ENCODE measurements at regions not wholly inside any gene's neighbourhood (a gene's known extent, or its start where the extent isn't known, plus 50 kb on each side); places are given as distances from the start of the nearest gene placed in this dataset.

DNA sequence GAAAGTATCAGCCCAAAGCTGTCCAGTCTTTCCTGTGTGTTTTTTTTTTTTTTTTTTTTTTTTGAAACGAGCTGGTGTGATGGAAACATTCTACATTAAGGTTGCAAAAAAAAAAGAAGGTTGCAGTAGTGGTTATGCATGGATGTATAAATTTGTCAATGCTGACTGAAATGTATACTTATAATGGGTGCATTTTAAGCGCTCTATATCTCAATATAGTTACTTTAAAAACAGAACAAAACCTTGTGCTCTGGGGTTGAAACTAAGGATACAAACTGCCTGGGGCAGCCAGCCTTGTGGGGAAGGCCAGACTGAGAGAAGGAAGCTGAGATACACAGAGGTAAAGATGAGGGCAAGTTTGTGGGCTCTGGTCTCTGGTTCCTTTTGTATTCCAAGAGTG is 87.3 kb upstream of the RMST start (continued):
- no peak for TF ChIP-seq ZNF266 (tag by site-specific recombination; IDR thresholded peaks at IDR 0.05; ENCODE audit: low read depth)

DNA sequence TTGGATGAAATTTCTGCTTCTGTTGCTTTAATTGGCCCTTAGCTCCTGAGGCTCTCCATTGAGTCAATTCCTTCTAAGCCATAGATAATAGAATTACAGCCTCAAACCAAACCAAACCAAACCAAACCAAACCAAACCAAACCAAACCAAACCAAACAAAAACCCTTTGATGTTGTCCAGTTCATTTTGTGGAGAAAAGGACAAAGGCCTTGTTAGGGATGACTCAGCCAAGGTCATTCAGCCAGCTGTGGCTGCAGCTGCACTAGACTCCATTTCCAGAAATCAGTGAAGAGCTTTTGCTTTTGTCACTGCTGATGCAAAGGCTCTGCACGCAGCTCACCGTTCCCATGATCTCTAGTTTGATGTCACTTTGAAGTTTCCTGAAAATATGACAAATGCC is 82.2 kb upstream of the RMST start:
- CTCF ChIA-PET: no interaction called here
- Histone ChIP-seq H3K27ac (ENCODE audit: extremely low read depth, low read depth, low read length) (no peak overlapping the region), H3K4me1 (ENCODE audit: control insufficient read depth, insufficient read depth, low read length) (no peaks in the 10 kb centered on the region), H3K36me3 (ENCODE audit: control insufficient read depth in 2 of 2, insufficient read depth in 1 of 2, low read length in 2 of 2) (no peaks in the 10 kb centered on the region), H3K4me3 (ENCODE audit: low read depth, low read length) (no peak overlapping the region), H3K9me3 (ENCODE audit: control insufficient read depth, insufficient read depth, low read depth, low read length) (no peaks in the 10 kb centered on the region)
- no peak for TF ChIP-seq ZNF660 (tag by site-specific recombination; IDR thresholded peaks at IDR 0.05)
- no peak for TF ChIP-seq ZNF391 (tag by site-specific recombination; IDR thresholded peaks at IDR 0.05; ENCODE audit: borderline replicate concordance, low read depth)
- TF ChIP-seq ZNF561 (tag by site-specific recombination; IDR thresholded peaks at IDR 0.05; ENCODE audit: borderline replicate concordance): no peak
- no peak for TF ChIP-seq SCRT1 (tag by site-specific recombination; IDR thresholded peaks at IDR 0.05; ENCODE audit: borderline replicate concordance)
- no peak for TF ChIP-seq ZBTB20 (tag by site-specific recombination; IDR thresholded peaks at IDR 0.05)
- no peak for TF ChIP-seq ZNF335 (tag by site-specific recombination; conservative IDR thresholded peaks at IDR 0.05)
- no peak for TF ChIP-seq ZNF416 (tag by site-specific recombination; IDR thresholded peaks at IDR 0.05)
- no peak for TF ChIP-seq AEBP2 (tag by site-specific recombination; IDR thresholded peaks at IDR 0.05; ENCODE audit: borderline replicate concordance)
- no peak for TF ChIP-seq GLI4 (tag by site-specific recombination; IDR thresholded peaks at IDR 0.05)
- no peak for TF ChIP-seq ZNF311 (tag by site-specific recombination; IDR thresholded peaks at IDR 0.05; ENCODE audit: borderline replicate concordance)
- POLR2A ChIA-PET: no interaction called here

- ChIA-PET CTCF (interaction anchor here (0.7 kb wide), 1 partner anchor 19 kb away, joined by 3 read pairs; no protein-coding TSS in a partner anchor), POLR2A (no interaction called here)
- no peaks in the 10 kb centered on the region for H3K36me3 ChIP-seq (ENCODE audit: control insufficient read depth in 2 of 2, insufficient read depth in 1 of 2, low read length in 2 of 2)
- no peak for TF ChIP-seq GLI4 (tag by site-specific recombination; IDR thresholded peaks at IDR 0.05)
- TF ChIP-seq KLF7 (tag by site-specific recombination; IDR thresholded peaks at IDR 0.05; ENCODE audit: borderline replicate concordance): no peak
- TF ChIP-seq, protein P1, sequence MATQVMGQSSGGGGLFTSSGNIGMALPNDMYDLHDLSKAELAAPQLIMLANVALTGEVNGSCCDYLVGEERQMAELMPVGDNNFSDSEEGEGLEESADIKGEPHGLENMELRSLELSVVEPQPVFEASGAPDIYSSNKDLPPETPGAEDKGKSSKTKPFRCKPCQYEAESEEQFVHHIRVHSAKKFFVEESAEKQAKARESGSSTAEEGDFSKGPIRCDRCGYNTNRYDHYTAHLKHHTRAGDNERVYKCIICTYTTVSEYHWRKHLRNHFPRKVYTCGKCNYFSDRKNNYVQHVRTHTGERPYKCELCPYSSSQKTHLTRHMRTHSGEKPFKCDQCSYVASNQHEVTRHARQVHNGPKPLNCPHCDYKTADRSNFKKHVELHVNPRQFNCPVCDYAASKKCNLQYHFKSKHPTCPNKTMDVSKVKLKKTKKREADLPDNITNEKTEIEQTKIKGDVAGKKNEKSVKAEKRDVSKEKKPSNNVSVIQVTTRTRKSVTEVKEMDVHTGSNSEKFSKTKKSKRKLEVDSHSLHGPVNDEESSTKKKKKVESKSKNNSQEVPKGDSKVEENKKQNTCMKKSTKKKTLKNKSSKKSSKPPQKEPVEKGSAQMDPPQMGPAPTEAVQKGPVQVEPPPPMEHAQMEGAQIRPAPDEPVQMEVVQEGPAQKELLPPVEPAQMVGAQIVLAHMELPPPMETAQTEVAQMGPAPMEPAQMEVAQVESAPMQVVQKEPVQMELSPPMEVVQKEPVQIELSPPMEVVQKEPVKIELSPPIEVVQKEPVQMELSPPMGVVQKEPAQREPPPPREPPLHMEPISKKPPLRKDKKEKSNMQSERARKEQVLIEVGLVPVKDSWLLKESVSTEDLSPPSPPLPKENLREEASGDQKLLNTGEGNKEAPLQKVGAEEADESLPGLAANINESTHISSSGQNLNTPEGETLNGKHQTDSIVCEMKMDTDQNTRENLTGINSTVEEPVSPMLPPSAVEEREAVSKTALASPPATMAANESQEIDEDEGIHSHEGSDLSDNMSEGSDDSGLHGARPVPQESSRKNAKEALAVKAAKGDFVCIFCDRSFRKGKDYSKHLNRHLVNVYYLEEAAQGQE (tag by site-specific recombination; IDR thresholded peaks at IDR 0.05): no peak
- no peak for TF ChIP-seq ZNF596 (tag by site-specific recombination; IDR thresholded peaks at IDR 0.05)
- TF ChIP-seq ZNF837 (tag by site-specific recombination; IDR thresholded peaks at IDR 0.05): no peak
- no peak for TF ChIP-seq ZNF626 (tag by site-specific recombination; IDR thresholded peaks at IDR 0.05)
- no peak for TF ChIP-seq KLF9 (tag by site-specific recombination; IDR thresholded peaks at IDR 0.05; ENCODE audit: low read depth)
- TF ChIP-seq, protein P2, sequence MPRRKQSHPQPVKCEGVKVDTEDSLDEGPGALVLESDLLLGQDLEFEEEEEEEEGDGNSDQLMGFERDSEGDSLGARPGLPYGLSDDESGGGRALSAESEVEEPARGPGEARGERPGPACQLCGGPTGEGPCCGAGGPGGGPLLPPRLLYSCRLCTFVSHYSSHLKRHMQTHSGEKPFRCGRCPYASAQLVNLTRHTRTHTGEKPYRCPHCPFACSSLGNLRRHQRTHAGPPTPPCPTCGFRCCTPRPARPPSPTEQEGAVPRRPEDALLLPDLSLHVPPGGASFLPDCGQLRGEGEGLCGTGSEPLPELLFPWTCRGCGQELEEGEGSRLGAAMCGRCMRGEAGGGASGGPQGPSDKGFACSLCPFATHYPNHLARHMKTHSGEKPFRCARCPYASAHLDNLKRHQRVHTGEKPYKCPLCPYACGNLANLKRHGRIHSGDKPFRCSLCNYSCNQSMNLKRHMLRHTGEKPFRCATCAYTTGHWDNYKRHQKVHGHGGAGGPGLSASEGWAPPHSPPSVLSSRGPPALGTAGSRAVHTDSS (tag by site-specific recombination; IDR thresholded peaks at IDR 0.05): no peak
- TF ChIP-seq SCRT1 (tag by site-specific recombination; IDR thresholded peaks at IDR 0.05; ENCODE audit: borderline replicate concordance): no peak
- TF ChIP-seq, protein P3, sequence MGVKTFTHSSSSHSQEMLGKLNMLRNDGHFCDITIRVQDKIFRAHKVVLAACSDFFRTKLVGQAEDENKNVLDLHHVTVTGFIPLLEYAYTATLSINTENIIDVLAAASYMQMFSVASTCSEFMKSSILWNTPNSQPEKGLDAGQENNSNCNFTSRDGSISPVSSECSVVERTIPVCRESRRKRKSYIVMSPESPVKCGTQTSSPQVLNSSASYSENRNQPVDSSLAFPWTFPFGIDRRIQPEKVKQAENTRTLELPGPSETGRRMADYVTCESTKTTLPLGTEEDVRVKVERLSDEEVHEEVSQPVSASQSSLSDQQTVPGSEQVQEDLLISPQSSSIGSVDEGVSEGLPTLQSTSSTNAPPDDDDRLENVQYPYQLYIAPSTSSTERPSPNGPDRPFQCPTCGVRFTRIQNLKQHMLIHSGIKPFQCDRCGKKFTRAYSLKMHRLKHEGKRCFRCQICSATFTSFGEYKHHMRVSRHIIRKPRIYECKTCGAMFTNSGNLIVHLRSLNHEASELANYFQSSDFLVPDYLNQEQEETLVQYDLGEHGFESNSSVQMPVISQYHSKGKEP (tag by site-specific recombination; IDR thresholded peaks at IDR 0.05): no peak
- TF ChIP-seq ZBTB7A (tag by site-specific recombination; IDR thresholded peaks at IDR 0.05; ENCODE audit: low read depth): no peak
- TF ChIP-seq ZNF23 (tag by site-specific recombination; IDR thresholded peaks at IDR 0.05; ENCODE audit: borderline replicate concordance): no peak
- H3K4me3 ChIP-seq (ENCODE audit: low read depth, low read length): no peak overlapping the region
- no peaks in the 10 kb centered on the region for H3K9me3 ChIP-seq (ENCODE audit: control insufficient read depth, insufficient read depth, low read depth, low read length)
- no peak overlapping the region for H3K27ac ChIP-seq (ENCODE audit: extremely low read depth, low read depth, low read length)
- no peaks in the 10 kb centered on the region for H3K4me1 ChIP-seq (ENCODE audit: control insufficient read depth, insufficient read depth, low read length)
These were observed 77.5 kb upstream of the RMST start for GRCh38 chr12:97385121-97385520.
